Mammary epithelial cell (primary cell): ENCODE measurements at regions not wholly inside any gene's neighbourhood (a gene's known extent, or its start where the extent isn't known, plus 50 kb on each side); places are given as distances from the start of the nearest gene placed in this dataset.

Source experiments
- EZH2 ChIP-seq: IDR thresholded peaks from 2 replicates; pipeline ENCODE4 v1.6.1; 2012; ENCODE audit warnings: low read length, inconsistent platforms, borderline replicate concordance
- TF ChIP-seq, protein P1 (sequence below), 2 donors: IDR thresholded peaks in 1 of 2; conservative IDR thresholded peaks in 1 of 2; 2 replicates each; pipeline ENCODE4 v1.5.1; 2011 to 2012; ENCODE audit warnings: inconsistent platforms in 2 of 2, low read length in 2 of 2, mild to moderate bottlenecking in 2 of 2, control low read depth in 1 of 2, low read depth in 1 of 2; ENCODE audit not compliant: insufficient read depth in 1 of 2; ENCODE audit errors: extremely low read depth in 1 of 2

DNA sequence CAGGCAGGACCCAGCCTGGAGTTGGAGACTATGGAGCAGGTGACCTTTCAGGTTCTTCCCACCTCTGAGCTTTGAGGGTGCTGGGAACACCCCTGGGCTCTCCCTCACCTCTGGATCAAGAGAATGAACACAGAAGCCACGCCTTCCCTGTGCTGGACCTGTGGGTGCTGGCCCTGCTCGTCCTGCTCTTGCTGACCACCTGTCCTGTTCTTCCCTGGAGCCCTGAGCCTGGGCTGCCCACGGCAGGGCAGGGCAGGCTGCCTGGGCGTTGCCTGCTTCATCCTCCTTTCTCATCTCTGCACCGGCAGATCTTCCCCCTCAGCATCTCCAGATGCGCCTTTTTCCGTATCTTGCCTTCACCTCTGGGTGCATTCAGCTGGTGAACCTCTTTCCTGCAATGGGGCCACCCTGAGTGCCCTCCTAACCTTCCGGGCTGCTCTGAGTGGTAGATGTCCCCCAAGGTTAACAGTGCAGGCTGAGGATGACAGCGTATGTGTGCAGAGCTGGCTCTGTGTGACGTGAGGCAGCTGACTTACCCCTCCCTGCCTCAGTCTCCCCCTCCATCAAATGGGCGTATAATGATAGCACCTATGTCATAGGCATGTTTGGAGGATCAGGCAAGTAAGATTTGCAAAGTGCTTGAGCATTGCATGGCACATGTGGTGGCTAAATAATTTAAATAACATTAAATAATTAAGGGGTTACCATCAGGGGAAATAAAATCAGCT lies 225.8 kb upstream of the CIBAR2 start:
- TF ChIP-seq, protein P1, sequence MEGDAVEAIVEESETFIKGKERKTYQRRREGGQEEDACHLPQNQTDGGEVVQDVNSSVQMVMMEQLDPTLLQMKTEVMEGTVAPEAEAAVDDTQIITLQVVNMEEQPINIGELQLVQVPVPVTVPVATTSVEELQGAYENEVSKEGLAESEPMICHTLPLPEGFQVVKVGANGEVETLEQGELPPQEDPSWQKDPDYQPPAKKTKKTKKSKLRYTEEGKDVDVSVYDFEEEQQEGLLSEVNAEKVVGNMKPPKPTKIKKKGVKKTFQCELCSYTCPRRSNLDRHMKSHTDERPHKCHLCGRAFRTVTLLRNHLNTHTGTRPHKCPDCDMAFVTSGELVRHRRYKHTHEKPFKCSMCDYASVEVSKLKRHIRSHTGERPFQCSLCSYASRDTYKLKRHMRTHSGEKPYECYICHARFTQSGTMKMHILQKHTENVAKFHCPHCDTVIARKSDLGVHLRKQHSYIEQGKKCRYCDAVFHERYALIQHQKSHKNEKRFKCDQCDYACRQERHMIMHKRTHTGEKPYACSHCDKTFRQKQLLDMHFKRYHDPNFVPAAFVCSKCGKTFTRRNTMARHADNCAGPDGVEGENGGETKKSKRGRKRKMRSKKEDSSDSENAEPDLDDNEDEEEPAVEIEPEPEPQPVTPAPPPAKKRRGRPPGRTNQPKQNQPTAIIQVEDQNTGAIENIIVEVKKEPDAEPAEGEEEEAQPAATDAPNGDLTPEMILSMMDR (conservative IDR thresholded peaks at IDR 0.05 in 1 of 2, IDR thresholded peaks at IDR 0.05 in 1 of 2; ENCODE audit: extremely low read depth in 1 of 2, insufficient read depth in 1 of 2, low read depth in 1 of 2, low read length in 2 of 2) = no peak
- no peak for TF ChIP-seq EZH2
